ENCODE measurements at regions not wholly inside any gene's neighbourhood (a gene's known extent, or its start where the extent isn't known, plus 50 kb on each side); places are given as distances from the start of the nearest gene placed in this dataset.

GRCh38 chr21:36587388-36587787 is 107.5 kb upstream of the CLDN14 start:
- no peak for TF ChIP-seq CTCF (IDR thresholded peaks at IDR 0.05)
- TF ChIP-seq POLR2AphosphoS5 (IDR thresholded peaks at IDR 0.05; ENCODE audit: low read depth, low read length), result no peak
- no peak for TF ChIP-seq SMC3 (IDR thresholded peaks at IDR 0.05; ENCODE audit: low read depth, low read length)
- no peak for TF ChIP-seq CHD2 (IDR thresholded peaks at IDR 0.05; ENCODE audit: low read length, partially characterized antibody)
- no peak for TF ChIP-seq TAF1 (IDR thresholded peaks at IDR 0.05; ENCODE audit: borderline replicate concordance, low read depth, low read length)
- TF ChIP-seq GATA2 (CRISPR knock-in tag; IDR thresholded peaks at IDR 0.05), result no peak
- TF ChIP-seq GABPA (IDR thresholded peaks at IDR 0.05; ENCODE audit: low read depth), result no peak
- no peak for TF ChIP-seq YY1 (IDR thresholded peaks at IDR 0.05; ENCODE audit: low read depth)
- TF ChIP-seq EZH2phosphoT487 (IDR thresholded peaks at IDR 0.05; ENCODE audit: borderline replicate concordance, low read depth), result no peak
- no peak for TF ChIP-seq REST (IDR thresholded peaks at IDR 0.05; ENCODE audit: low read depth, low read length)
- TF ChIP-seq EP300 (IDR thresholded peaks at IDR 0.05; ENCODE audit: borderline replicate concordance in 1 of 2, low read depth in 1 of 2, low read length in 1 of 2), result no peak
- TF ChIP-seq ZBTB33 (IDR thresholded peaks at IDR 0.05; ENCODE audit: borderline replicate concordance, low read depth), result no peak
- no peak for TF ChIP-seq ELF1 (IDR thresholded peaks at IDR 0.05)
- no peak for TF ChIP-seq FOXM1 (IDR thresholded peaks at IDR 0.05; ENCODE audit: low read depth)
